ENCODE measurements at regions not wholly inside any gene's neighbourhood (a gene's known extent, or its start where the extent isn't known, plus 50 kb on each side); places are given as distances from the start of the nearest gene placed in this dataset.

DNA sequence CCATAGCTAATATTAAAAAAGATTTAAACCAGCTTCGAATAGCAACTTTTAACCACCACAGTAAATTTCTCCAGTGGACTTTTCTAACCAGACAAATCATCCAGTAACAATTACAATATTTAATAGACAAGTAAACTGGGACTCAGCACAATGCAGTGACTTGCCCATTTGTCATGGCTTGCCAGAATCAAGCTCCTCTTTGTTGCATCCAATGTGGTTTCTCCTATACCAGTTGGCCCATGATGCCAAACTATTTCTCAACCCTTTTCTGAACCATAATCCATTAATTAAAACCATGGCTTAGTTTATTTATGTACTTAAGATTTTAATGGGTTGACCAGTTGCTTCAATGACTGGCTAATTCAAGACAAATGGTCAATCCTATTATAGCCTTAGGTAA lies 64.4 kb downstream of the DIO2 start:
- DNase-seq (ENCODE audit: low spot score) = no peak

DNA sequence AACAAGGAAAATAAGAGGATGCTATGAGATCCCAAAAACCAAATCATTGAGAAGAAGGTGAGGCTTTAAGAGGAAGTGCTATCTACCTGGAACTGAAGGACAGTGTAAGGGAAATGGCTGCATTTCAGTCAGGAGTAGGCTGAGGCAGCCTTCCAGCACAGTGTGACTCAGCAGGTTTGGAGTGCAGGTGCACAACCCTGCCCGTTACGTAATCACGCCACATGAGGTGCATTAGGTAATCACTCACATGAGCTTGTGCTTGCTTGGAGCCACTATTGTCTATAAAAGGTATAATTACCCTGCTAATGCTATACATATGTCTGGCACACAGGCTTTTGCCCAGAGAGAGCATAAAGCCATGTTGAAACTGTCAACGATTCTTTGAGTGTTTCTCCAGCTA lies 74.9 kb downstream of the DIO2 start:
- no peak for DNase-seq (ENCODE audit: low spot score)

DNA sequence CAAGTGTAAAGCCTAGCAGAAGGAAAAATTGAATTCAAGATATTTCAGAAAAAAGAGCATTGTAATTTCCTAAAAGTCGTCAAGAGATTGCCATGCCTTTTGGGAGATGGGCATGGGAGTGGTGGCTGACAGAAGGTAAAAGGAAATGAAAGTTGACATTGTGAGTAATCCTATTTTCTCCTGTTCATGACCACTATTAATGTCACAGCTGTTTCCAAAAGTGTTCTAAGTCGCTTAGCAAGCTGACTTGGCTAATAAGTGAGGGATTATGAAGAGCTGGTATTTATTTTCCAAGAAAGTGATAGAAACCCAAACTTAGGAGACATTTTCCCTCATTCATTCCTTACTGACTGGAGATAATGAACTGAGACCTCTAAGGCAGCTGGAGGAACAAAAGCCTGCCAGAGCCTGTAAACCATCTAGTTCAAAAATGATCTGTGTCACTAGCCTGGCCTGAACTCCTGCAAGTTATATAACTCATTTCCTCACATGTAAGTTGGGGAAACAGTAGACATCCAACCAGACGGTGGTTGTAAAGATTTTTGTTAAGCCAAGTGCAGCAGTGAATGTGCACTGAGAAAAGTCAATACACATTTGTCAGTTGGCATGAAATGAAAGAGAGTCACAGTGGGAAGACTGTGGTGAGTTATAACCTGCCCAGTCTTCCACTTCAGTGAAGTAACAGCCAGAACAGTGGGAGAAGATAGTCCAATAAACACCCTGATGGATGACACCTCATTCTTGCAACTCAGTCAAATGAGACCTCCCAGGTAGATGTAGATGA lies 75.8 kb downstream of the DIO2 start:
- DNase-seq (ENCODE audit: low spot score) = no peak

DNA sequence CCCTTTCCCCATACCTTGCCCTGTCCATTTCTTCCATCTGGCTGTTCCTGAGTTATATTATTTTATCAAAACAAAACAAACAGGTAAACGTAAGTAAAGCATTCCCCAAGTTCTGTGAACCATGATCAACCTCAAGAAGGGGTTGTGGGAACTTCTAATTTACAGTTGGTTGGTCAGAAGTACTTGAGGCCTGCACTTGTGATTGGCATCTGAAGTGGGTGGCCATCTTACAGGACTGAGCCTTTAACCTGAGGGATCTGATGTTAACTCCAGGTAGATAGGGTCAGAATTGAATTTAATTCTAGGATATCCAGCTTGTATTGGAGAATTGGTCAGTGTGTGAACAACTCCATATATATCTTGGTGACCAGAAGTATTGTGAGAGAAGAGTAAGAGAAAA lies 77.0 kb downstream of the DIO2 start:
- no peak for DNase-seq (ENCODE audit: low spot score)

DNA sequence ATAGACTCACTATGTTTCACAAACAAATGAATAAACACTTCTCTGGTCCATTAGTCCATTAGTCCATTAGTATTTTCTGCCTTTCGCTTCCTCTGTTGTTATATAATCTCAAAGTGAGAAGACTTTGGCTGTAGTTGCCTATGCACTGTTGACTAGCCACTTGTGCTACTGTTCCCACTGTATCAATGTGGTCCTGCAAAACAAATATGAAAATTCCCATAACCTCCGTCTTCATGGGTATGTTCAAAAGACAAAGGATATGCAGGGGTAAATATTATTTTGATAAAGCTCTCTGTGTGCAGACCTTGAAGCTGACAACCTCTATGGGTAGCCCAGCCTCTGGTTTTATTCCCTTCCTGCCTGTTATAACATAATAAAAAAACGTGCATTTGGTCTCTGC lies 77.8 kb downstream of the DIO2 start:
- no peak for DNase-seq (ENCODE audit: low spot score)

DNA sequence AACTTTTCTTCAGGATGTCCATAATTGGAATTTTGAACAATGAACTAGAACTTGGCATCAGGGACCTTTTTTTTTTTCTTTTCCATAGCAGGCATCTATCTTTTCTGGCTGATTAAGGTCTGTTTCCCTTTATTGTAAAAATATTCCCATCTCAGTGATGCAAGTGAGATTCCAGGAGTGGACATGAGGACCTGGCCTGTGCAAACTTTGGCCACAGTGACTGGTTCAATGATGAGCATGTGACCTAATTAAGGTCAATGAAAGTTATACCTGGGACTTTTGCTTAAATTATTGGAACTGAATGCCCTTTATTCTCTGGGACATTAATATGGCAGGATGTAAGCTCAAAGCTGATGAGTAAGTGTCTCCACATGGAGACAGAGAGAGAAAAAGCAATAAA lies 83.8 kb downstream of the DIO2 start:
- DNase-seq (ENCODE audit: low spot score) = no peak

DNA sequence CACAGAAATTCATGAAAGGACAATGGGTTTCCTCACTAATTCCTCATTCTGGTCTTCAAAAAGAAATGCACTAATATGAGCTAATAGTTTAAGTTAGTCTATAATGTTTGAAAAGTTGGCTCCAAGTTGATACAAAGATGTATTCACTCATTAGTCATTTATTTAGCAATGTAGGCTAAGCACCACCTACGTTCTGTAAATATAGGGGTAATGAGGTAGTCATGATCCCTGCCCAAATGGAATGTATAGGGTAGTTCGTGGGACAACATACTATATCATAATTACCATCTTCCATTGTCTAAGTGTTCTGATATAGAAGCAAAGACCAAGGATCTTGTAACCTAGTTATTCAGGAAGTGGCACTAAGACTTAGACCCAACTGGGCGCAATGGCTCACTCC lies 86.5 kb downstream of the DIO2 start:
- DNase-seq (ENCODE audit: low spot score) = no peak

DNA sequence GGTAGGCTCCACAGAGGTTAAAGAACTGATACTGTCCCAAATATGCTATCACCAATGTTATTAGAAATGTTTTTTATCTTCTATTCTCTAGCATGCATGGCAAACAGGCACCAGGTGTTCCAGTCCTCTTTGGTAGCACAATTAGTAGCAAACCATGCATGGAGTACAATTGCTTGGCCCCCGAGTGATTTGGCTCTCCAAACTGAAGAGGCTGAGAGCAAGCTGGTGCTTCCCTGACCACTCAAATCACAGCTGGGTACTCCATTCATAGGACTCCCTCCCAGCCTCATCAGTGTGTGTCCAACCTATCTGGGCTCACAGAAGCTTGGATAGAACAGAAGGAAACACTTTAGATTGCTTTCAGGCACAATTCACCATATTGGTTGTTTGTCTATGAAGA lies 93.4 kb downstream of the DIO2 start:
- DNase-seq (ENCODE audit: low spot score) = no peak

DNA sequence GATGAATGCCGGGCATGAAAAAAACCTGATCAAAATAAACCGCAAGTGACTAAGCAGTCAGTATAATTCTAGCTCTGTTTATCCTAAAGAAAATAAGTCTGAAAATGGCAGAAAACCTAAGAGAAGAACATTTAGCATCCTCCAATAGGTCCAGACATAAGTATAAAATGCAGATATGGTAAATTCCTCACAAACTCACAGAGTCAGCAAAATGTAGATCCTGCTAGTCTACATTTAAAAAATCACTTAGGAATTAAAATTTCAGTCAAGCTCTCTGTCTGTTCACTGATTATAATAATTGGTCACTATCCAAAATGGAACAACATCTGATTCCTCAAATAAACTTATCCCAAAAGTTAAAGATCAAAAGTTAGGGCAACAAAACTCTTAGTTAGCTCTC lies 95.1 kb downstream of the DIO2 start:
- DNase-seq (ENCODE audit: low spot score) = no peak

DNA sequence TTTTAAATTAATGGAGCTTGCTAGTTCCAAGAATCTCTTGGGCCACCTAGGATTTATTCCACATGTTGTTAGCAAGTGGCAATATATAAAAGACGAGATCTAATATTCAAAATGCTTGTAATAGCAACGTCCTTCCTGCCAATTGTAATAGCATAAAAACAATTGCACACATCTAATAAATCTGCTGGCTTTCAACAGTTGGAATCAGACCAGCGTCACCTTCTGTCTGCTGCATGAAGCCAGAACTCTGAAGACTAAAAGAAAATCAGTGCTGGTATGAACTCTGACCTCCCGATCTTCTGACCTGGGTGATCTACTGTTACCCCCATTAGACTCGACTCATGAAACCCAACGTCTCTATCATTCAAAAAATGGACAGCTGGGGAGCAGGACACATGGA lies 100.6 kb downstream of the DIO2 start:
- no peak for DNase-seq (ENCODE audit: low spot score)

DNA sequence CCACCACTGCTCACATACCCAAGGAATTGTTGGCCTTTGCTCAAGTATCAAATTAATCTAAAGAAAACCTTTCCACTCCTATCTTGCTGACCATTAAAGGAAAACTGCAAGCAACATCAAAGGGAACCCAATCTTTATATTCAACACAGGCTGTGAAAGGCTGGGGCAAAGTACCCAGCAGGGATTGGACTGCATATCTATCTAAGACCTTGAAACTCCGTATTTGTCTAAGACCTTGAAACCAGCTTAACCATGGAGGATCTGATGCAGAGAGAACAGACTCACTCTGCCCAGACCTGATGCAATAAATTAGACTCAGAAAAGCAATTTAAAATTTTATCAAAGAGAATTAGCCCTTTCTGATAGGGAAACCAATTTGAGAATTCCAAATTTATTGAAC lies 102.2 kb downstream of the DIO2 start:
- DNase-seq (ENCODE audit: low spot score) = no peak

DNA sequence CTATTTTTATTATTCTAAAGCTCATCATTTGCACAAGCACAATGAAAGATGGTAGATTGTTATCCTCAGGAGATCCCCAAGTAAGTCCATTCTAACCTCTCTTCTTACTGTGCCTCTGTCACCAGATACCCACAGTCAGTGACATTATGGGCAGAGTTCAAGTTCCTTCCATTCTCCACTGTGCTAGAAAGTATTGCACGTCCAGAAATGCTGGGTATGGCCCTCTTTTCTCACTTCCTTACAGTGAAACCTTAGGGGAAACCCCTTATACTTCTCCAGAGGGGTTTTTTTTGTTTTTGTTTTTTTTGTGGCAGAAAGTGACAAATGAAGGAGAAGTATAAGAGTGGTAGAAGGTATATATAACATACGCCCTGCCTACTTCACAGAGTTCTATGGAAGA lies 102.9 kb downstream of the DIO2 start:
- no peak for DNase-seq (ENCODE audit: low spot score)

DNA sequence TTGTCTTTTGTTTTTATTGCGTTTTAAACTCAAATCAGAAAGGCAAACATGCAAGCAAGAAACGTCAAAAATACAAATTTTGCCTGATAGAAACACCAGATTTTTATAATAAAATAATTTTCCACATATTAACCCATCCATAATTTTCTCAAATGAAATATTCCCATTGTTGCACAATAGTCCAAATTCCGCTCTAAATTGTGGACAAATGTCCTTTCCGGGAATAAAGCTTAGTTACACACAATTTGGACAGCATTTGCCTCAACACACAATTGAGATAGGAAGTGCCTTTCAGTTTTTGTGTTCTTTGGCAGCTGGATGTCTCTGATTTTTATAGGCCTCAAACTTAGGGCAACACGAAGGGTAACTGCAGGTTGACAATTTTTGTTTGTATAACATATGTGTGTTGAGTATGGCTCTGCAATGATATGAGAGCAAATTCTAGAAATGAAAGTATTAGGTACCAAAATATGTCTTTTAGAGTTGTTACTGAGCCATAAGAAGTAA lies 105.8 kb downstream of the DIO2 start:
- DNase-seq (ENCODE audit: low spot score) = no peak

DNA sequence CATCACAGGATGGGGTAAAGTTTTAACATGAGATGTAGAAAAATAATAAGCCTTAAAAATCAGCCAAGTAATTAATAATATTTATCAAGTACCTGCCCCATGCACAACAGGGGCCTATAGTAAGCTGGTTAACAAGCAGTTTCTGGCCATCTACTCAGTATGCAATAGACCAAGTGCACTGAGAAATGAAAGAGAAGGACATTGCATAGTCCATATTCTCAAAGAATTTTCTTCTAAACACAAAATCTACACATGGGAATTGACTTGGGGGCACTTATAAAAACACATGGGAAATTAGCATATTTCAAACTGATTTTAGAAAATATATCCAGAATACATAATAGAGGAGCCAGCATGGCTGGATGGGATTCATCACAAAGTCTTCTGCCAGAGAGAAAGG lies 109.5 kb downstream of the DIO2 start:
- no peak for DNase-seq (ENCODE audit: low spot score)

DNA sequence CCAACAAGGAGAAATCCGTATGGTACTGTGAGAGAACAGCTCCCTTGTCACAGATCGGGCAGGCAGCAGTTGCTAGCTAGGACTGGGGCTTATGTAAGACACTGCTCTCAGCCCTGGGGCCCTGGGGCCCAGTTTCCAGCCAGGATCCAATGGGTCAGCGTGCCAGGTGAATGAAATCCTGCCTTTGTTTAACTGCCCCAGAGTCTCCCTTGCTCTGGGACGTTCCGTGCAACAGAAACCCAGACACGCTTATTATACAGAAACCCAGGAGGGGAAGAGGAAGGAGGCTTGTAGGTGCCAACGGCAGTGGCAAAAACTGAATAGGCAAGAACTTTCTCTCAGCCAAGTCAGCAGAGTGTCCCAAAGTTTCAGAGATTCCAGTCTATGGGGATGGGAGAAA lies 110.6 kb downstream of the DIO2 start:
- DNase-seq (ENCODE audit: low spot score) = no peak

DNA sequence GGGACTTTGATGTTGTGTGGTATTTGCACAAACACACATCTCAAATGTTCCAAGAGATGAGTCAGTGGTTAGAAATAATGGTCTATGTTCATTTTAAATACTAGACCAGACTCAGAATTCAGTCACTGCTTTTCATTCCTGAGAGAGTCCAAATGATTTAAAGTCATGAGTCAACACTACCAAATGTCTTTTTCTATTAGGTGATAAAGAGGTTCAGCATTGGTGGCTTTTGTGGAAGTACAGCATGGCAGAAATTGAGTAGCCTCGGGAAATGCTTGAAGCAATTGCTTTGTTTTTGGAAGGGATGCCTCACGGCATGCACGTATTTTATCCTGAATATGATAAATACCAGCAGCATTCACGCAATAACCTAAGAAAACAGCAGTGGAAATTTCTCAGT lies 115.7 kb downstream of the DIO2 start:
- DNase-seq (ENCODE audit: low spot score) = peak; percentile 17

DNA sequence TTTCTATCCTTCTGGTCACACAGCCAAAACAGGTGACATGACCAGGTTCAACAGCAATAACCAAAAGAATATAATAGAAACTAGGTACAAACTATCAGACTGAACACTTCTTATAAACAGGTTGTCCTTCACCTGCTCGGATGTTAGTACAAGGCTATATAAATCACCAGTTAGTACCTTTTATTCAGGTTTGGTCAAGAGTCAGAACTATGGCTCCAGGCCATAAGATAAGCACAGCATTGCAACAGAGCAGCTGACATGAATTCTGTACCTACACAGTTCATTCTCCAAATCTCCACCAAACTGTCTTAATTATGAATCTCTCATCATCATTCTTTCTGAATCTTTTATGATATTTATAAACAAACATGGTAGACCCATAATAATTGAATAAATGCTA lies 123.9 kb downstream of the DIO2 start:
- no peak for DNase-seq (ENCODE audit: low spot score)

DNA sequence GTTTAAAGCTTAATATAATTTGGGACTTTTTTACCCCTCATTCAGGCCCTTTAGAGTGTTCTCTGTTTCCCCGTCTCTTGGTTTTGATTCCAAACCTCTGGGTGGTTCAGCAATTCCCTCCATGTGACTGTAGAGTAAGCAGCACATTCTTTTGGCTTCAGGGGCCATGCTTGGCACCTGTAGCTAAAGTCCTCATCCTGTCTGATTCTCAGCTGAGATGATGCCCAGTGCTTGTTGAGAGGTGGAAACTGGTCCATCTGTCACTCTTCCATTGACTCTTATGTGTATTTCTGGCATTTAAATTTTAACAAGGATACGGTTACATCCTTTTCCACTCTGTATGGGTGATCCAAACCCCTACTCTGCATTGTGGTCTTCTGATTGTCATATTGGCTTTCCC lies 127.1 kb downstream of the DIO2 start:
- no peak for DNase-seq (ENCODE audit: low spot score)

DNA sequence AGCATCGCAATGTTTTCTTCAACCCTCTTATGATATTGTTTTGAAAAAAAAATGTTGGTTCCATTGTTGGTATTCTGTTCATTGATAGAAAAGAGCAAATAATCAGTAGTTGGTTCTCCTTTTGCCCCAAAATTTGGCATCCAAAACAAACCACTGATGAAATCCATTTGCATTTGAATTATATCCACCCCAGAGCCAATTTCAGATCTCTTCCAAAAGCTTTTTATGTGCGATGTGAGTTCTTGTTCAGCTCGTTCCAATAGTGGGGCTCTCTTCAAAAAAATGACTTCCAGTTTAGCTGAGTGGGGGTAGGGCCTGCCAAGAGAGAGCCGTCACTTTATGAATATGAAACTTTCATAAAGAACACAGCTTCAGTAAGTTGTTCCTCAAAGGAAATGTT lies 130.7 kb downstream of the DIO2 start:
- DNase-seq (ENCODE audit: low spot score) = no peak

DNA sequence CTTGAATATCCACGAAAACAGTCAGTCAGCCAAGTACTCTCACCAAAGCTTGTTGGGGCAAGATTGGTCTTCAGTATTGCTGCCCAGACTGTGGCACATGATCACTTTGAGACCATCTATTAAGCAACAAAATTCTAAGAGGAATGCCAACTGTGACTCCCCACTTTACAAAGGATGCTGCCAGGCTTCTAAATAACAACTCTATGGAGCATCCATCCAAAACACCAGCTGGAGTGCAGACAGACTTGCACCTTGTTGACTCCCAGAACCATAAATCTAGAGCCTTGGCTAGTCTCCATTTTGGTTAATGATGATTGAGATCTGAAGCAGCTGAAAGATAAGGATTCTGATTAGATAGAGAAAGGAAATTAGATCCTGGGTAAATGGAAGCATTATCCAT lies 132.8 kb downstream of the DIO2 start:
- DNase-seq (ENCODE audit: low spot score) = no peak

DNA sequence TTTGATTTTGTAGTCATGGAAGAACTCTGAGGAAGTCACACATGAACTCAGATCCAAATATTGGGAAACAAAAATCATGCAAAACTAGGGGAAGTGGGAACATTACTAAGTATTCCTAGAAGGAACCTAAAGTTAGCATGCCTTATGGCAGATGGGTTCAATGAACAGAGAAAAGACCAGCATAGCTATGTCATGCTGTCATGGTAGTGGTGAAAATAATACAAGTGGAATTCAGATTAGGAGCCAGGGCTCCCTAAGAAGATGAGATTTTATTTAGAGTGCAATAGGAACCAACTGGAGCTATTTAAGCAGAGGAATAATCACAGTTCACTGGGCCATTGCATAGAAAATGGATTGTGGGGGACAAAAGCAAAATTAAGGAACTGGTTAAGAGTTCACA lies 134.0 kb downstream of the DIO2 start:
- no peak for DNase-seq (ENCODE audit: low spot score)

DNA sequence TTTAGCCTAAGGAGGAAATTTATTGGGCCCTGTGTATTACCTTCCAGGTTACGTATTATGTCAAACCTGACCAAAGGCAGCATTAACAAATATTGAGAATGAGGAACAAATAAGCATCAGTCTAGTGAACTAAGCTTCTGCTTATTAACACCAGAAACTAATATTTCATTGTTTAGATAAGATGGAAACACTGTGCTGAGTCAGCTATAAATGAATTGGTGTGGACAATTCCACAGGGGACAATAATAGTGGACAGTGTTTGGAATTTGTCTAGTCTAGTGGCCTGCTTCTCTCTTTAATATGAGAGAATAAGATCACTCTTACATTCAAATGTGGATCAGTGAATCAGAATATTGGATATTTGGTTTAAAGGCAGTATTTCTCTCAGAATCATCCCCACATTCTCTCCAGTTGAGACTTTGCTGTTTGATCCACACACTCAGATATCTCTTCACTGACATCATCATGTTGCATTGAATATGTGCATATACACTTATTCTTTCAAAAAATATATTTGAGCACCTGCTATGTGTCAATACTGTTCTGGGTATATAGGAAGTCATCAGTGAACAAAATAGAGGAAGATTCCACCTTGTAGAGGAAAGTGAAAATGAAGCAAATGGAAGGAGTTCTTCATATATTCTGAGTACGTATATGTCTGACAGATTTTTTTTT lies 136.3 kb downstream of the DIO2 start:
- no peak for DNase-seq (ENCODE audit: low spot score)

DNA sequence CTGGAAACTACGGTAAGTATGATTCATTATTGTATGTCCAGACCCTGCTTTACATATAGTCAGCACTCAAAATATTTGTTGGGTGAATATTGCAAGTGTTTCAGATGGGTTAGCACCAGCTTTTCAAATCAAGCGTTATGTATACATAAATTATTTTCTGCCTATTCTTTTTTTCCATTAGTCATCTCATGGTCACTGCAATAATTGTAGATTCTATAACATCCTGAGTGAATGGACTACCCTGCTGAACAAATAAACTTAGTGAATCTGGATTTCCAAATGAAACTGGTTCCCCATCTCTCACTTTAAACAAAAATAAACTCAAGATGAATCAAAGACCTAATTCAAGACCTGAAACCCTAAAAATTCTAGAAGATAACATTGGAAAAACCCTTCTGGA lies 152.3 kb downstream of the DIO2 start:
- DNase-seq (ENCODE audit: low spot score) = no peak

DNA sequence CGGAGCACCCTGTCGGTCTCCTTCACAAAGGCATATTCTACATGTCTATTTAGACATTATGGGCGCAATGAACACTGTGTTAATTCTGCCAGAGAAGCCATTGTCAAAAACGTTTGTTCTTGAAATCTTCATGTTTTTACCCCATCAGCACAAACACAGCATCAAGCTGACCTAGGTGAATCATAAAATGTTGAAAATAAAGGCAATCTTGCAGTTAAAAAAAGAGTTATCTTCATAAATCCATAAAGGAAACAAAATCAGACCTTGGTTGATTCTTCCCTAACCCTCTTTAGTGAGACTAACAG lies 154.9 kb downstream of the DIO2 start:
- no peak for DNase-seq (ENCODE audit: low spot score)
